BLaER1 treated with 17β-estradiol and CSF1 and Interleukin-3, amounts not matched to agents 10 nM and 100 nM (cell line): ENCODE measurements at regions not wholly inside any gene's neighbourhood (a gene's known extent, or its start where the extent isn't known, plus 50 kb on each side); places are given as distances from the start of the nearest gene placed in this dataset.

Experiments
- H3K27ac ChIP-seq, 11 experiments: shearing (Covaris generic); formaldehyde crosslinking; 2 replicates each; pipeline ENCODE4 v1.8.1; 2022
- H3K27me3 ChIP-seq, 11 experiments: shearing (Covaris generic); formaldehyde crosslinking; 2 replicates each; pipeline ENCODE4 v1.8.1; 2022
- H3K36me3 ChIP-seq, 11 experiments: shearing (Covaris generic); formaldehyde crosslinking; 2 replicates each; pipeline ENCODE4 v1.8.1; 2022
- H3K4me1 ChIP-seq, 10 experiments: shearing (Covaris generic); formaldehyde crosslinking; 2 replicates each; pipeline ENCODE4 v1.8.1; 2022
- H3K4me2 ChIP-seq, 11 experiments: shearing (Covaris generic); formaldehyde crosslinking; 2 replicates each; pipeline ENCODE4 v1.8.1; 2022
- H3K4me3 ChIP-seq, 10 experiments: shearing (Covaris generic); formaldehyde crosslinking; 2 replicates each; pipeline ENCODE4 v1.8.1; 2022
- H3K9ac ChIP-seq, 11 experiments: shearing (Covaris generic); formaldehyde crosslinking; 2 replicates each; pipeline ENCODE4 v1.8.1; 2022
- H3K9me3 ChIP-seq, 11 experiments: shearing (Covaris generic); formaldehyde crosslinking; replicated peaks in 1 of 11; 2 replicates each; pipeline ENCODE4 v1.8.1; 2022
- H4K20me1 ChIP-seq, 11 experiments: shearing (Covaris generic); formaldehyde crosslinking; 2 replicates each; pipeline ENCODE4 v1.8.1; 2022
- Cebpa-rat ChIP-seq, 11 experiments: shearing (Covaris generic); IDR thresholded peaks; 2 replicates each; pipeline ENCODE4 v1.8.1; 2022

DNA sequence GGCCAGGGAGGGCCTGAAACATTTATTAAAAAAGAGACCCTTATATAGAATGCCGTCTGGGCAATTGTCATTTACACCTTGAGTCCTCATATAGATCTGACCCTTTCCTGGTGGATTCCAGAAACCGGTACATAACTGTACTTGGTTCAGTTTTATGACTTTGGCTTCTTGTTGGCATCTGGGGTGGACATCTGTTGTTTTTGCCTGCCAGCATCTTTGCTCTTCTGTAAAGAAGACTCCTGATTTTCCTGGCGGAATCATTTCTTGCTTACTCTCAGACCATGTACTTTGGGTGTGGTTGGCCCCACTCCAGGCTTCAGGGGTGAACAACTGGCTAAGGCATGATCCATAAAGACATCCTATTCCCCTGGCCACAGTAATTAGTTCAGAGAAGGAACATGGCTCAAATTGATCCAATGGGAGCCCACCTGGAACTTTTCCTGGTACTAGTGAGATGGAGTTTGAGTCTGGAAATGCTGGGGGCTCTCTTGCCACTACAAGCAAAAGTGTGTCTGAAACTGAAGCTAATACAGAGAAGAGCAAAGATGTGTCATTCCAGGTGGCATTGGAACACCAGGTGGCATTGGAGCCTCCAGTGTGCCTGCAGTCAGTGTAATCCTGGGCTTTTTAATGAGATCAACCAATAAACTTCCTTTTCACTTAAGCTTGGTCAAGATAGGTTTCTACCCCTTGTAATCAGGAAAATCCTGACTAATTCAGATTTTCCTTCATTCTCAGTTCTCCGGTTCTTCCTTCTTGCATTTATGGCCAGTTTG is 332.5 kb upstream of the CAMK1G start:
- 0 out of 22 replicates have a peak, but pooled peaks cover 0 to 8% (median 0%) of the 10 kb centered on the region in 11 experiments for H3K9me3 ChIP-seq
- no peak overlapping the region for H3K27ac ChIP-seq
- H3K4me3 ChIP-seq, result no peak overlapping the region
- no peaks in the 10 kb centered on the region for H3K36me3 ChIP-seq
- H3K27me3 ChIP-seq, result no peaks in the 10 kb centered on the region
- peaks cover 0 to 12% (median 0%) of the 10 kb centered on the region in 10 experiments; a peak in 7 of 20 replicates for H3K4me1 ChIP-seq
- H4K20me1 ChIP-seq, result no peaks in the 10 kb centered on the region
- no peak for TF ChIP-seq Cebpa-rat (IDR thresholded peaks at IDR 0.05)
- H3K9ac ChIP-seq, result no peak overlapping the region
- H3K4me2 ChIP-seq, result no peak overlapping the region

DNA sequence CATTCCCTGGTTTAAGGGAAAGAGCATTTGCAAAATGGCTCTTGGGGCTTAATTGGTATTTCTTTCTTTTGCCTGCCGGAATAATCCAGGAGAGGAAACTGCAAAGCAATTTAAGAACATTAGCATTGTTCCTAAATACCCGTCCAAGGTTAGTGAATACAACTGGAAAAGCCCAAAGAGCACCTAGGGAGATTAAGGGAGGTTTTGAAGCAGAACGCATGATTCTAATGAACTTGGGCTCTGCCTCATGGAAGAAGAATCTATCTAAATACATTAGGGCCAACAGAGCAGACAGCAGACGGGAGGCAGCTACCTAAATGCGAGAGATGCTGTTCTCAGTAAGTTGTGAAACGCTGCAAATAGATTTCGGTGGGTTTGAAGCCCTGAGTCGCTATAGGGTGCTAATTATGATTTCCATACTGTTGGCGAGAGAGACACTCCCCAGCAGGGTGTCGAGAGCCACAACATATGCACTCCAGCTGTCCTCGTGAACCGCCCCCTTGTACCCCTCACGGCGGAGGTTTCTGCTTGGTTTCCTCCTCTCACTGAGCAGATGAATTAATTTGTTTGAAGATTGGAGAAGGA is 326.7 kb upstream of the CAMK1G start:
- H3K4me2 ChIP-seq, result no peak overlapping the region
- H3K27me3 ChIP-seq, result no peaks in the 10 kb centered on the region
- H3K27ac ChIP-seq, result no peak overlapping the region
- no peak for TF ChIP-seq Cebpa-rat (IDR thresholded peaks at IDR 0.05)
- no peak overlapping the region for H3K4me3 ChIP-seq
- H3K9ac ChIP-seq, result no peak overlapping the region
- no peaks in the 10 kb centered on the region for H4K20me1 ChIP-seq
- H3K9me3 ChIP-seq, result peaks cover 18 to 48% (median 31%) of the 10 kb centered on the region in 11 experiments
- no peaks in the 10 kb centered on the region for H3K4me1 ChIP-seq
- H3K36me3 ChIP-seq, result 0 out of 22 replicates have a peak, but pooled peaks cover 0 to 4% (median 0%) of the 10 kb centered on the region in 11 experiments

DNA sequence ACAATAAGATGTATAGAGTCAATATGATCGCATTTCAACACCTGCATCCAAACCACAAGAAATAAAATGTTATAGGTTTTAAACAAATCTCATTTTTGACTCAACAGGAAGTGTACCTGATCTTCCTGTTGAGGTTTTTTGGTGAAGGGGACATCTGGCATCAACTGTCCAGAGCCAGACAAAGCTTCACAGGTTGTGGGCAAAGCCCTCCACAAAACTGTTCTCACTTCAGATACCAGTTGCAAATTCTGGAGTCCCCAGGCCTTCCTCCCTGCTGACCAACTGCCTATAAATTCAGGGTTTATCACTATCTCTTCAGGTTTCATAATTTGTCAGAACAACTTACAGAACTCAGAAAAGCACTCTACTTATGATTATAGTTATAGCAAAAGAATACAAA is 326.1 kb upstream of the CAMK1G start:
- no peak for TF ChIP-seq Cebpa-rat (IDR thresholded peaks at IDR 0.05)
- Histone ChIP-seq H3K27ac (no peak overlapping the region), H3K36me3 (0 out of 22 replicates have a peak, but pooled peaks cover 0 to 4% (median 0%) of the 10 kb centered on the region in 11 experiments), H3K4me3 (no peak overlapping the region), H3K4me2 (no peak overlapping the region), H3K27me3 (no peaks in the 10 kb centered on the region), H3K9ac (no peak overlapping the region), H4K20me1 (no peaks in the 10 kb centered on the region), H3K4me1 (no peaks in the 10 kb centered on the region), H3K9me3 (peaks cover 18 to 48% (median 31%) of the 10 kb centered on the region in 11 experiments)

DNA sequence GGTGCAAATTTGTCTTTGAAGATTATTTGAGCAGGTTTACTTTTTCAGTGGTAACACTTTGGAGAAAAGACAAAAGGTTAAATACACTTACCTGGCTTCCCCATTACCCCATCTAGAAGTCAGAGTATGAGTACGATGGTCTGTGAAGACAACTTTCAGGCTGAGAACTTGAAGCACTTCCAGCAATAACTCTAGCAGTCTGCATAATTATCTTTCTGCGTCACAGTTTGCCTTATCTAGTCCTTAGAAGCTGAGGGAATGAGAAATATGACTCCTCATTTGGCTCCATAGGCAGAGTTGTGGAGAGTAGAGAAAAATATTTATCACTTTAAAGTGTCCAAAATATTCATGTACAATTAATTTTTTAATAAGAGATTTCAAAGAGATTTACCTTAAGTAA is 323.4 kb upstream of the CAMK1G start:
- no peaks in the 10 kb centered on the region for H3K4me1 ChIP-seq
- no peak overlapping the region for H3K27ac ChIP-seq
- H3K4me2 ChIP-seq, result no peak overlapping the region
- H3K9ac ChIP-seq, result no peak overlapping the region
- no peaks in the 10 kb centered on the region for H3K27me3 ChIP-seq
- no peak for TF ChIP-seq Cebpa-rat (IDR thresholded peaks at IDR 0.05)
- H4K20me1 ChIP-seq, result no peaks in the 10 kb centered on the region
- peaks cover 18 to 48% (median 31%) of the 10 kb centered on the region in 11 experiments for H3K9me3 ChIP-seq
- 0 out of 22 replicates have a peak, but pooled peaks cover 0 to 4% (median 0%) of the 10 kb centered on the region in 11 experiments for H3K36me3 ChIP-seq
- H3K4me3 ChIP-seq, result no peak overlapping the region

DNA sequence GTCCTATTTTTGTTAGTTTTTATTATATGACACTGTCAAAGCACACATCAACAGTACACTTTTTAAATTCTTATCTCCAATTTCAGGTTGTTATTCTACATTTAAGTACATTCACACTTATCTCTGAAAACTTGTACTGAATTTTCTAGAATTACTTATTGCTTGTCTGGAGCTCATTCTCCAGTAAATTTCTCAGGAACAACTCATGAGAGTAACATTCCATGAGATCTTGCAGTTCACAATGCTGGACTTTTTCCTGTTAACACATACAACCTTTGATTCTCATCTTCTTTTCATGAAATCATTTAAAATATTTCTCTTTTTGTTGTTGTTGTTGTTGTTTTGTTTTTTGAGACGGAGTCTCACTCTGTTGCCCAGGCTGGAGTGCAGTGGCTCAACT is 320.9 kb upstream of the CAMK1G start:
- Histone ChIP-seq H4K20me1 (no peaks in the 10 kb centered on the region), H3K4me1 (no peaks in the 10 kb centered on the region), H3K9me3 (peaks cover 15 to 25% (median 20%) of the 10 kb centered on the region in 11 experiments), H3K27me3 (no peaks in the 10 kb centered on the region), H3K4me2 (no peak overlapping the region), H3K27ac (no peak overlapping the region), H3K36me3 (0 out of 22 replicates have a peak, but pooled peaks cover 0 to 4% (median 0%) of the 10 kb centered on the region in 11 experiments), H3K4me3 (no peak overlapping the region), H3K9ac (no peak overlapping the region)
- TF ChIP-seq Cebpa-rat (IDR thresholded peaks at IDR 0.05), result no peak

DNA sequence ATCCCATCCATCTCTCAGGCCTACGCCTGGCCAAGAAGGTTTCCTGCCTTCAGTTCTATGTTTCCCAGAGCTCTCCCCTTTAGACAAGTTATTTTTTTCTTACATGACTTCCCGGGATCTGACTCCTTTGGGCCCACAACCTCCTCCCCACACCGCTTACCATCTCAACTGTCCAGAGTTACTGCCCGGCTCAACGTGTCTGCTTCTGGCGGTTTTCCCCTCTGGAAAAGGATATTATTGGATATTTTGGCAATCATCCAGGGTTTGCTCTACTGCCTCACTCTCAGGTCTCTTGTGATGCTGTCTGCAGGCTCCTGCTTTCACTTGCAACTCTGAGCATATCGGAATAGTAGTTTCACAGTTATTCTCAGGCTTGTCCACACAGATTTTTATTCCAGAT is 318.2 kb upstream of the CAMK1G start:
- H3K27ac ChIP-seq, result no peak overlapping the region
- H4K20me1 ChIP-seq, result no peaks in the 10 kb centered on the region
- no peak overlapping the region for H3K4me3 ChIP-seq
- H3K27me3 ChIP-seq, result no peaks in the 10 kb centered on the region
- no peaks in the 10 kb centered on the region for H3K36me3 ChIP-seq
- no peak overlapping the region for H3K9ac ChIP-seq
- H3K9me3 ChIP-seq, result no peaks in the 10 kb centered on the region
- H3K4me1 ChIP-seq, result no peaks in the 10 kb centered on the region
- no peak for TF ChIP-seq Cebpa-rat (IDR thresholded peaks at IDR 0.05)
- no peak overlapping the region for H3K4me2 ChIP-seq

DNA sequence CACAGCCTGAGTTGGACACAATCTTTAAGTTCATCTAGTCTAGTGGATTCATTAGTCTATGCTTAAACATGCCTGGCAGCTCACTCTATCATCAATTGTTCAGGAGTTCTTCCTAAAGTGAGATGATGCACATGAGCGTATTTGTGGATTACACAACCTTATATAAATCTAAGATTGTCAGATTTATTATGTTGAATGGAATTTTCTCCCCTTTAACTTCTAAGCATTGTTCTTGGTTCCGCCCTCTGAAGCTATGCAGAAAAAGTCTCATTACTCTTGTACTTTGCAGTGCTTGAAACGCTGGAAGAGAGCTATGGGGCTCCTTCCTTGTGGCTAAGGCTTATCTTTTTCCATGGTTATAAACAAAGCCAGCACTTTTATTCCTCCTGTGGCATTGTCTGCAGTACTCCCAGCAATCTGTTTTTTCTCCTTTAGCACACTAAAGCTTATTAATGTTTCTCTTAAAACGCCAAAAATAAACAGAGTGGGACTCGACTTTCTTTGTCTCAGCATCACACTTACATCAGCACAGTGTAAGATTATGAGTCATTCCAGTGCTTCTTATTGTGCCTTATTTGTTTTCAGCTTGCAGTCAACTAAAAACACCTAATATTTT is 316.8 kb upstream of the CAMK1G start:
- Histone ChIP-seq H3K27me3 (no peaks in the 10 kb centered on the region), H3K4me2 (no peak overlapping the region), H3K9ac (no peak overlapping the region), H4K20me1 (no peaks in the 10 kb centered on the region), H3K27ac (no peak overlapping the region), H3K36me3 (no peaks in the 10 kb centered on the region), H3K4me1 (no peaks in the 10 kb centered on the region), H3K4me3 (no peak overlapping the region), H3K9me3 (no peaks in the 10 kb centered on the region)
- no peak for TF ChIP-seq Cebpa-rat (IDR thresholded peaks at IDR 0.05)

DNA sequence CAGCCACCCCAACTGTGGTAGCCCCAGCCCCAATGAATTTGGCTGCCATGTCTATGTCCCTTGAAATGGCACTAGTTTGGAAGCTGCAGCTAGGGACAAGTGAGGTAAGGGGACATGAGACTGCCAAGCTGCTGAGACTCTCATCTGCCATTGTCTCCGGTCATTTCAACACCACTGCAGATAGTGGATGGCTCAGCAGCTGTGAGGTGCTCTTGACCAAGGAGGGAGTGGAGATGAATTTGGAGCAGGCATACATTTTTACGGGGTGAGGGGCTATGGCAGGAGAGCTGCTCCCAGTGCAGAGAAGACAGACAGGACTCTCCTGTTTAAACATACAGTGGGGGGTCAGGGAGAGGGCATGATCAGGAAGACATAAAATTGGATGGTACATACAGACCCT is 315.5 kb upstream of the CAMK1G start:
- H3K4me1 ChIP-seq, result no peaks in the 10 kb centered on the region
- no peak for TF ChIP-seq Cebpa-rat (IDR thresholded peaks at IDR 0.05)
- no peak overlapping the region for H3K9ac ChIP-seq
- no peak overlapping the region for H3K4me2 ChIP-seq
- H3K4me3 ChIP-seq, result no peak overlapping the region
- no peaks in the 10 kb centered on the region for H4K20me1 ChIP-seq
- H3K9me3 ChIP-seq, result no peaks in the 10 kb centered on the region
- no peak overlapping the region for H3K27ac ChIP-seq
- no peaks in the 10 kb centered on the region for H3K36me3 ChIP-seq
- no peaks in the 10 kb centered on the region for H3K27me3 ChIP-seq

DNA sequence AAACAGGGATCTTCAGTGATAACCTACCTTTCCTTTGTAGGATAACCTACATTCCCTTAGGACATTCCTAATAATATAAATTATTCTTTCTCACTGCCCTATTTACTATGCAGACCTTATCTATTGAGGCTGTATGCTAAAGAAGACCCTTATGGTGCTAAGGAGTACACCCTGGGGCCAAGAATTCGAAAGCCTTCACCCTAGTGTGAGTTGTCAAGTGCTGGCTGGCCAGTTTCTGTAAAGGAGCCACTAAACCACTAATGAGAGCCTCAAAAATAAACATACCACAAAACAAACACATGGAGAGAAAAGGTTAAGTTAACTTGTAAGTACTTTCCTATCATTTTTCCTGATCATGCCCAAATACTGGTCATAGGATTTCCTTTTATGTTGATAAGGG is 315.0 kb upstream of the CAMK1G start:
- no peak for TF ChIP-seq Cebpa-rat (IDR thresholded peaks at IDR 0.05)
- H3K4me2 ChIP-seq, result no peak overlapping the region
- H3K9ac ChIP-seq, result no peak overlapping the region
- H3K9me3 ChIP-seq, result no peaks in the 10 kb centered on the region
- H3K4me3 ChIP-seq, result no peak overlapping the region
- H3K36me3 ChIP-seq, result no peaks in the 10 kb centered on the region
- H3K4me1 ChIP-seq, result no peaks in the 10 kb centered on the region
- no peak overlapping the region for H3K27ac ChIP-seq
- no peaks in the 10 kb centered on the region for H4K20me1 ChIP-seq
- no peaks in the 10 kb centered on the region for H3K27me3 ChIP-seq
